ENCODE measurements at regions not wholly inside any gene's neighbourhood (a gene's known extent, or its start where the extent isn't known, plus 50 kb on each side); places are given as distances from the start of the nearest gene placed in this dataset.

- Mint-ChIP-seq H3K27ac (no peak overlapping the region), H3K4me3 (no peak overlapping the region), H3K9me3 (no peaks in the 10 kb centered on the region), H3K36me3 (ENCODE audit: insufficient read depth in 1 of 3, low read depth in 3 of 3) (no peaks in the 10 kb centered on the region), H3K27me3 (ENCODE audit: low read depth) (peaks cover 14% of the 10 kb centered on the region), H3K4me1 (peaks cover 4 to 10% of the 10 kb centered on the region in 2 experiments)
- no peak overlapping the region for H2AK5ac ChIP-seq (ENCODE audit: insufficient read length, low read length)
- H3K27ac ChIP-seq (ENCODE audit: insufficient read length, low read depth, low read length): no peak overlapping the region
- no peak overlapping the region for H3K4me2 ChIP-seq (ENCODE audit: insufficient read depth, insufficient read length, low read length)
- H2BK12ac ChIP-seq (ENCODE audit: insufficient read length, low read depth, low read length): no peak overlapping the region
- H3K9ac ChIP-seq (ENCODE audit: extremely low read depth, insufficient read length, low read length): no peak overlapping the region
- H3K4me1 ChIP-seq (ENCODE audit: insufficient read depth, low read length): no peaks in the 10 kb centered on the region; the same call in 1 of the 2 replicates
- H2BK5ac ChIP-seq (ENCODE audit: insufficient read length, low read length): no peak overlapping the region
- no peak overlapping the region for H3K4ac ChIP-seq (ENCODE audit: low read depth, low read length)
- no peak overlapping the region for H4K5ac ChIP-seq (ENCODE audit: insufficient read length, low read depth, low read length)
- no peak overlapping the region for H2BK120ac ChIP-seq (ENCODE audit: low read depth, low read length, poor library complexity, severe bottlenecking)
- no peaks in the 10 kb centered on the region for H3K79me1 ChIP-seq (ENCODE audit: insufficient read depth, low read depth, low read length, poor library complexity, severe bottlenecking)
- no CpG with 5 or more reads among the region's 5 CpGs for WGBS (ENCODE audit: extremely low coverage, insufficient read length, low lambda C conversion rate)
- no peak overlapping the region for H3K23ac ChIP-seq (ENCODE audit: insufficient read length, low read depth, low read length)
- no peak overlapping the region for H3K56ac ChIP-seq (ENCODE audit: insufficient read length, low read depth, low read length)
- no peaks in the 10 kb centered on the region for H3K27me3 ChIP-seq (ENCODE audit: insufficient read depth, low read length)
- no peak overlapping the region for H3T11ph ChIP-seq (ENCODE audit: low read length)
- no peak overlapping the region for H4K91ac ChIP-seq (ENCODE audit: insufficient read length, low read depth, low read length)
- no peaks in the 10 kb centered on the region for H3K23me2 ChIP-seq (ENCODE audit: insufficient read length, low read depth, low read length, poor library complexity, severe bottlenecking)
- H4K8ac ChIP-seq (replicated peaks; ENCODE audit: insufficient read length, low read depth, low read length): no peak overlapping the region
- H3K79me2 ChIP-seq (ENCODE audit: insufficient read depth, low read length): no peaks in the 10 kb centered on the region
- no peak overlapping the region for H2BK20ac ChIP-seq (ENCODE audit: low read depth, low read length, poor library complexity, severe bottlenecking)
- TF ChIP-seq, protein P1, sequence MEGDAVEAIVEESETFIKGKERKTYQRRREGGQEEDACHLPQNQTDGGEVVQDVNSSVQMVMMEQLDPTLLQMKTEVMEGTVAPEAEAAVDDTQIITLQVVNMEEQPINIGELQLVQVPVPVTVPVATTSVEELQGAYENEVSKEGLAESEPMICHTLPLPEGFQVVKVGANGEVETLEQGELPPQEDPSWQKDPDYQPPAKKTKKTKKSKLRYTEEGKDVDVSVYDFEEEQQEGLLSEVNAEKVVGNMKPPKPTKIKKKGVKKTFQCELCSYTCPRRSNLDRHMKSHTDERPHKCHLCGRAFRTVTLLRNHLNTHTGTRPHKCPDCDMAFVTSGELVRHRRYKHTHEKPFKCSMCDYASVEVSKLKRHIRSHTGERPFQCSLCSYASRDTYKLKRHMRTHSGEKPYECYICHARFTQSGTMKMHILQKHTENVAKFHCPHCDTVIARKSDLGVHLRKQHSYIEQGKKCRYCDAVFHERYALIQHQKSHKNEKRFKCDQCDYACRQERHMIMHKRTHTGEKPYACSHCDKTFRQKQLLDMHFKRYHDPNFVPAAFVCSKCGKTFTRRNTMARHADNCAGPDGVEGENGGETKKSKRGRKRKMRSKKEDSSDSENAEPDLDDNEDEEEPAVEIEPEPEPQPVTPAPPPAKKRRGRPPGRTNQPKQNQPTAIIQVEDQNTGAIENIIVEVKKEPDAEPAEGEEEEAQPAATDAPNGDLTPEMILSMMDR (conservative IDR thresholded peaks at IDR 0.05): no peak
- no peak overlapping the region for H3K18ac ChIP-seq (ENCODE audit: insufficient read length, low read depth, low read length)
- no peak overlapping the region for H2AFZ ChIP-seq (ENCODE audit: low read length)
- no peaks in the 10 kb centered on the region for H4K20me1 ChIP-seq (ENCODE audit: control insufficient read depth, insufficient read depth, insufficient read length)
- no peak overlapping the region for H3K14ac ChIP-seq (ENCODE audit: insufficient read depth, low read length)
- no peak for DNase-seq
- H3K9me3 ChIP-seq (ENCODE audit: control insufficient read depth, low read depth, low read length): no peaks in the 10 kb centered on the region
- no peak overlapping the region for H2BK15ac ChIP-seq (ENCODE audit: low read depth, low read length)
Observed at GRCh38 chr2:199594443-199594842, 136.7 kb upstream of the SATB2 start.

All from H9 (cell line).